ENCODE measurements at regions not wholly inside any gene's neighbourhood (a gene's known extent, or its start where the extent isn't known, plus 50 kb on each side); places are given as distances from the start of the nearest gene placed in this dataset.
A peak's percentile ranks its signal among the peaks of the same experiment; 100 is the strongest.
"Not testable (repeated sequence)": the region's sequence is repeated elsewhere in the genome, so short reads cannot be mapped to it uniquely, and the experiment has no call there.

GRCh38 chr3:186442162-186442561 is 80.1 kb upstream of the DGKG start:
- TF ChIP-seq, protein P1, sequence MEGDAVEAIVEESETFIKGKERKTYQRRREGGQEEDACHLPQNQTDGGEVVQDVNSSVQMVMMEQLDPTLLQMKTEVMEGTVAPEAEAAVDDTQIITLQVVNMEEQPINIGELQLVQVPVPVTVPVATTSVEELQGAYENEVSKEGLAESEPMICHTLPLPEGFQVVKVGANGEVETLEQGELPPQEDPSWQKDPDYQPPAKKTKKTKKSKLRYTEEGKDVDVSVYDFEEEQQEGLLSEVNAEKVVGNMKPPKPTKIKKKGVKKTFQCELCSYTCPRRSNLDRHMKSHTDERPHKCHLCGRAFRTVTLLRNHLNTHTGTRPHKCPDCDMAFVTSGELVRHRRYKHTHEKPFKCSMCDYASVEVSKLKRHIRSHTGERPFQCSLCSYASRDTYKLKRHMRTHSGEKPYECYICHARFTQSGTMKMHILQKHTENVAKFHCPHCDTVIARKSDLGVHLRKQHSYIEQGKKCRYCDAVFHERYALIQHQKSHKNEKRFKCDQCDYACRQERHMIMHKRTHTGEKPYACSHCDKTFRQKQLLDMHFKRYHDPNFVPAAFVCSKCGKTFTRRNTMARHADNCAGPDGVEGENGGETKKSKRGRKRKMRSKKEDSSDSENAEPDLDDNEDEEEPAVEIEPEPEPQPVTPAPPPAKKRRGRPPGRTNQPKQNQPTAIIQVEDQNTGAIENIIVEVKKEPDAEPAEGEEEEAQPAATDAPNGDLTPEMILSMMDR (IDR thresholded peaks at IDR 0.05) = no peak
- H3K36me3 ChIP-seq (ENCODE audit: insufficient read depth in 1 of 2, low read depth in 1 of 2) = no peaks in the 10 kb centered on the region
- no peak for DNase-seq

DNA sequence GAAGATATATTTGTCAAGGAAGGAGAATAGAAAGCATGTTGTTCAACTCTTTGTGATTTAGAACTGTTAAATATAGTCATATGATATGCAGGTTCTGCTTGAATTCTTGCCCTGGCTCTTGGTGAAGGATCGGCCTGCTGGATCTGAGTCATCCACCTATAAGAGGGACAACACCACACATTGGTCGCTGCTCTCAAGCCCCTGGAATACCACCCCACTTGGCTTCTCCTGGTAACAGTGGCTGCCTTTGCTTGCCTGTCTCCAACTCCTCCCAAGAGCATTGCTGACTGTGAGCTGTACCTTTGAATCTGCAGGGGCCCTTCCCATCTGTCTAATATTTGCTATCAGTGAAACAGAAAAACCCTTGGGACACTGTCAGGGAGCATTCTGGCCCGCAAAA is 78.9 kb upstream of the DGKG start:
- TF ChIP-seq, protein P1 (IDR thresholded peaks at IDR 0.05) = no peak
- ATAC-seq (peak; percentile 57 to 77 (median 72)), DNase-seq (no peak)
- intact Hi-C loops (cut with DNase I) = no loop called here
- Histone ChIP-seq H3K9me3 (no peaks in the 10 kb centered on the region), H3K4me1 (no peaks in the 10 kb centered on the region), H3K36me3 (ENCODE audit: insufficient read depth in 1 of 2, low read depth in 1 of 2) (no peaks in the 10 kb centered on the region), H3K27me3 (ENCODE audit: insufficient read depth in 3 of 3, low read length in 2 of 3) (no peaks in the 10 kb centered on the region), H3K4me3 (no peak overlapping the region), H3K27ac (no peak overlapping the region)
- WGBS, 3 donors = 38 to 74% (median 53%) methylated on average over 3 of the region's 3 CpGs

More at GRCh38 chr3:186442162-186442561, 80.1 kb upstream of the DGKG start:
- Histone ChIP-seq H3K27me3 (ENCODE audit: insufficient read depth in 3 of 3, low read length in 2 of 3) (no peaks in the 10 kb centered on the region), H3K4me1 (no peaks in the 10 kb centered on the region), H3K4me3 (no peak overlapping the region), H3K9me3 (no peaks in the 10 kb centered on the region), H3K27ac (no peak overlapping the region)
- intact Hi-C loops (cut with DNase I) = no loop called here
- WGBS, 3 donors = 69 to 84% (median 81%) methylated on average over 2 of the region's 2 CpGs
- no peak for ATAC-seq

DNA sequence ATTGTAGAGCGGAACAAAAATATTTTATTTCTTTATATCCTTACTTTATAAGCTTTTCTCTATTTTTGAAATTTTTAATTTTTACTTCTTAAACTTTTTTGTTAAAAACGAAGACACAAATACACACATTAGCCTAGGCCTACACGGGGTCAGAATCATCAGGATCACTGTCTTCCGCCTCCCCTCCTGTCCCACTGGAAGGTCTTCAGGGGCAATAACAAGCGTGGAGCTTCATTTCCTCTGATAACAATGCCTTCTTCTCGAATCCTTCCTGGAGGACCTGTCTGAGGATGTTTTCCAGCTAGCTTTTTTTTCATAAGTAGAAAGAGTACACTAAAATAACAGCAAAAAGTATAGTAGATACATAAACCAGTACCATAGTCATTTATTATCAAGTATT is 77.7 kb upstream of the DGKG start:
- H3K4me3 ChIP-seq = no peak overlapping the region
- no peaks in the 10 kb centered on the region for H3K36me3 ChIP-seq (ENCODE audit: insufficient read depth in 1 of 2, low read depth in 1 of 2)
- no peaks in the 10 kb centered on the region for H3K9me3 ChIP-seq
- H3K4me1 ChIP-seq = no peaks in the 10 kb centered on the region
- intact Hi-C loops (cut with DNase I) = no loop called here
- no peak overlapping the region for H3K27ac ChIP-seq
- WGBS, 3 donors = 72 to 77% (median 72%) methylated on average over 6 of the region's 6 CpGs
- ATAC-seq (no peak), DNase-seq (no peak)
- TF ChIP-seq, protein P1 (IDR thresholded peaks at IDR 0.05) = no peak
- no peaks in the 10 kb centered on the region for H3K27me3 ChIP-seq (ENCODE audit: insufficient read depth in 3 of 3, low read length in 2 of 3)

- H3K4me3 ChIP-seq; H3K4me1 ChIP-seq; H3K36me3 ChIP-seq (ENCODE audit: insufficient read depth in 1 of 2, low read depth in 1 of 2); H3K27ac ChIP-seq; DNase-seq; intact Hi-C loops (cut with DNase I); H3K27me3 ChIP-seq (ENCODE audit: insufficient read depth in 3 of 3, low read length in 2 of 3); H3K9me3 ChIP-seq; ATAC-seq: not testable (repeated sequence)
- WGBS, 3 donors = 91 to 94% (median 94%) methylated on average over 18 to 30 of the region's 30 CpGs
Measured at GRCh38 chr3:186435332-186435731, 73.3 kb upstream of the DGKG start.

DNA sequence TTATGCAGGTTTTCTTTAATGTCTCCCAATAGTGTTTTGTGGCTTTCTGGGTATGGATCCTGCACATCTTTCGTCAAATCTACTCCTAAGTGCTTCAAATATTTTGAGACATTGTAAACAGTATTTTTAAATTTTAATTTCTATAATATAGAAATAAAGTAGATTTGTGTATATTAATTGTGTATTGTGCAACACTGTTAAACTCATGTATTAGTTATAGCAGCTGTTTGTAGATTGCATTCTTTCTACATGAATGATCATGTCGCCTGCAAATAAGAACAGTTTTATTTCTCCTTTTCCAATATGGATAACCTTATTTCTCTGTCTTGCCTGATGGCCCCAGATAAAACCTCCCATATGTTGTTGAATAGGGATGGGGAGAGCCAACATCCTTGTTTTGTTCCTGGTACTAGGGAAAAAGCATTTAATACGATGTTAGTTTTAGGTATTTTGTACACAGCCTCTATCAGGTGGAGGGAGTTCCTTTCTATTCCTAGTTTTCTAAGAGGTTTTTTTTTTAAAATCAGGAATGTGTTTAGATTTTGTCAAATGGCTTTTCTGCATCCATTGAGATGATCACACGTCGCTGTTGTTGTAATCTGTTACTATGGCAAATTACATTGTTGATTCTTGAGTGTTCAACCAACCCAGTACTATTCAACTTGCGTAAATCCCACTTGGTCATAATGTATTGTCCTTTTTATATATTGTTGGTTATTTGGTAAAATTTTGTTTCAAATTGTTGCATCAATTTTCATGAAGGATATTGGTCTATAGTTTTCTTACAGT is 71.1 kb upstream of the DGKG start:
- 85 to 88% (median 85%) methylated on average over 6 of the region's 6 CpGs for WGBS, 3 donors
- Histone ChIP-seq H3K9me3 (no peaks in the 10 kb centered on the region), H3K4me3 (no peak overlapping the region), H3K36me3 (ENCODE audit: insufficient read depth in 1 of 2, low read depth in 1 of 2) (no peaks in the 10 kb centered on the region), H3K27me3 (ENCODE audit: insufficient read depth in 3 of 3, low read length in 2 of 3) (no peaks in the 10 kb centered on the region), H3K4me1 (no peaks in the 10 kb centered on the region), H3K27ac (no peak overlapping the region)
- ATAC-seq (no peak), DNase-seq (no peak)
- intact Hi-C loops (cut with DNase I) = no loop called here
- TF ChIP-seq, protein P1 (IDR thresholded peaks at IDR 0.05) = no peak
